Endothelial cell of umbilical vein (primary cell): ENCODE measurements at regions not wholly inside any gene's neighbourhood (a gene's known extent, or its start where the extent isn't known, plus 50 kb on each side); places are given as distances from the start of the nearest gene placed in this dataset.

Experiments
- BruUV-seq: library from RNA; stranded (reverse); fragments of 400-500 nt; replicated peaks from 2 replicates; lab custom pipeline; 2021; lab: Mats Ljungman, UMichigan
- CTCF ChIA-PET: fragments of 300-600, 350-600 bp; sonication (Branson Sonifier 250); formaldehyde crosslinking; loops from one replicate; lab custom pipeline; 2021; ENCODE audit warnings: antibody characterized with exemption, inconsistent platforms; lab: Charles Lee
- POLR2A ChIA-PET: fragments of 300-600, 350-600 bp; sonication (Branson Sonifier 250); formaldehyde crosslinking; loops from one replicate; lab custom pipeline; 2021; ENCODE audit warnings: antibody characterized with exemption, inconsistent platforms; lab: Charles Lee
- DNase-seq: peaks from one replicate; pipeline ENCODE4 v3.0.0-alpha.2; 2011; ENCODE audit warnings: low read depth, low spot score
- FAIRE-seq: peaks from 2 replicates; lab custom pipeline; 2011; peaks lifted over from hg19 to GRCh38; lab: Jason Lieb, UNC
- H2AFZ ChIP-seq: 2 replicates; pipeline ENCODE4 v1.6.0; 2012; ENCODE audit warnings: low read depth, low read length, control low read depth, inconsistent platforms
- H3K27ac ChIP-seq: 2 replicates; pipeline ENCODE4 v1.5.1; 2011; ENCODE audit warnings: low read depth, mild to moderate bottlenecking, control low read depth, low read length, moderate library complexity; ENCODE audit not compliant: insufficient read depth
- H3K27me3 ChIP-seq, 2 experiments: 2 replicates each; pipeline versions ENCODE4 v1.6.0 to v1.6.1; 2011; ENCODE audit warnings: low read length in 2 of 2, mixed read lengths in 1 of 2; ENCODE audit not compliant: control insufficient read depth in 2 of 2, insufficient read depth in 2 of 2
- H3K36me3 ChIP-seq, 2 experiments: 2 replicates in 1 of 2; 3 replicates in 1 of 2; pipeline ENCODE4 v1.5.1; 2011; ENCODE audit warnings: low read length in 2 of 2, mild to moderate bottlenecking in 1 of 2, moderate library complexity in 1 of 2; ENCODE audit not compliant: control insufficient read depth in 2 of 2, insufficient read depth in 2 of 2; ENCODE audit errors: extremely low read depth in 1 of 2
- H3K4me1 ChIP-seq: 3 replicates; pipeline ENCODE4 v1.5.1; 2011; ENCODE audit warnings: mild to moderate bottlenecking, low read length; ENCODE audit not compliant: control insufficient read depth, insufficient read depth; ENCODE audit errors: extremely low read depth
- H3K4me2 ChIP-seq: 2 replicates; pipeline ENCODE4 v1.6.1; 2011; ENCODE audit warnings: low read length, control low read depth, mixed read lengths; ENCODE audit not compliant: insufficient read depth
- H3K4me3 ChIP-seq, 3 experiments: fragments of 200-600 bp in 1 of 3; sonication (generic), shearing (Covaris generic) in 1 of 3; replicated peaks in 1 of 3; 2 replicates each; pipeline ENCODE4 v1.5.1; 2011 to 2016; ENCODE audit warnings: control low read depth in 3 of 3, low read length in 3 of 3, mild to moderate bottlenecking in 2 of 3, inconsistent platforms in 1 of 3, low read depth in 1 of 3, moderate library complexity in 1 of 3; ENCODE audit not compliant: insufficient read depth in 1 of 3
- H3K79me2 ChIP-seq: 2 replicates; pipeline ENCODE4 v1.6.0; 2012; ENCODE audit warnings: low read length, inconsistent platforms; ENCODE audit not compliant: control insufficient read depth, insufficient read depth
- H3K9ac ChIP-seq: replicated peaks from 2 replicates; pipeline ENCODE3; 2011; ENCODE audit warnings: low read length, control low read depth; ENCODE audit not compliant: insufficient read depth; ENCODE audit errors: extremely low read depth
- H3K9me1 ChIP-seq: replicated peaks from 3 replicates; pipeline ENCODE4 v1.6.0; 2011; ENCODE audit warnings: mild to moderate bottlenecking, low read length; ENCODE audit not compliant: control insufficient read depth, insufficient read depth; ENCODE audit errors: extremely low read depth
- H3K9me3 ChIP-seq: replicated peaks from 2 replicates; pipeline ENCODE4 v1.5.1; 2012; ENCODE audit warnings: low read length, inconsistent platforms; ENCODE audit not compliant: control insufficient read depth, insufficient read depth
- H4K20me1 ChIP-seq: replicated peaks from 2 replicates; pipeline ENCODE3; 2011; ENCODE audit warnings: mild to moderate bottlenecking, low read length; ENCODE audit not compliant: control insufficient read depth, insufficient read depth; ENCODE audit errors: extremely low read depth
- CTCF ChIP-seq, 2 donors: IDR thresholded peaks; 1 replicate in 1 of 2; 2 replicates in 1 of 2; pipeline ENCODE4 v1.5.1; 2011; ENCODE audit warnings: low read length in 2 of 2, mild to moderate bottlenecking in 2 of 2, moderate library complexity in 2 of 2, control low read depth in 1 of 2, inconsistent platforms in 1 of 2, low read depth in 1 of 2; ENCODE audit not compliant: insufficient read depth in 1 of 2; ENCODE audit errors: extremely low read depth in 1 of 2
- EZH2 ChIP-seq: IDR thresholded peaks from 2 replicates; pipeline ENCODE4 v1.6.1; 2012; ENCODE audit warnings: borderline replicate concordance, low read depth, mild to moderate bottlenecking, moderate library complexity, low read length, inconsistent platforms; ENCODE audit not compliant: severe bottlenecking
- FOS ChIP-seq: IDR thresholded peaks from 2 replicates; pipeline ENCODE4 v1.6.1; 2011; ENCODE audit warnings: mild to moderate bottlenecking, low read length, moderate library complexity, borderline replicate concordance; ENCODE audit not compliant: insufficient read depth
- JUN ChIP-seq: IDR thresholded peaks from 2 replicates; pipeline ENCODE4 v1.6.1; 2011; ENCODE audit warnings: borderline replicate concordance, low read depth; ENCODE audit not compliant: insufficient read length, insufficient read depth
- MAX ChIP-seq: IDR thresholded peaks from 2 replicates; pipeline ENCODE4 v1.6.1; 2011; ENCODE audit not compliant: insufficient read depth, insufficient read length
- MYC ChIP-seq: IDR thresholded peaks from one replicate; pipeline ENCODE4 v1.6.1; 2011; ENCODE audit warnings: mild to moderate bottlenecking, low read depth, low read length
- POLR2AphosphoS5 ChIP-seq: IDR thresholded peaks from 2 replicates; pipeline ENCODE4 v1.6.1; 2012; ENCODE audit warnings: low read depth, mild to moderate bottlenecking, control low read depth, low read length, moderate library complexity; ENCODE audit not compliant: insufficient read depth
- dilution Hi-C: fragments of 300-500 bp; cut with MboI; formaldehyde crosslinking; loops from one replicate; pipeline ENCODE4 v1.15.0; 2019; ENCODE audit warnings: low sequenced_read_pairs; ENCODE audit not compliant: extremely low pct_ligation_motif_present
- intact Hi-C: fragments of 100-400 bp; cut with micrococcal nuclease; formaldehyde crosslinking; loops from one replicate; pipeline ENCODE4 v1.10.0; 2022

GRCh38 chr15:93231994-93232393, 143.0 kb upstream of the RGMA start:
- H3K4me3 ChIP-seq: no peak overlapping the region
- H3K27ac ChIP-seq: no peak overlapping the region
- H4K20me1 ChIP-seq: no peaks in the 10 kb centered on the region
- no peaks in the 10 kb centered on the region for H3K79me2 ChIP-seq
- no peak overlapping the region for H3K9ac ChIP-seq
- no peak for TF ChIP-seq JUN
- TF ChIP-seq FOS: no peak
- TF ChIP-seq CTCF (IDR thresholded peaks at IDR 0.05; ENCODE audit: extremely low read depth in 1 of 2, insufficient read depth in 1 of 2, low read depth in 1 of 2, low read length in 2 of 2): no peak
- H3K27me3 ChIP-seq: no peaks in the 10 kb centered on the region
- no TSS peak for BruUV-seq
- no peak overlapping the region for H3K4me2 ChIP-seq
- DNase-seq: no peak
- no peaks in the 10 kb centered on the region for H3K4me1 ChIP-seq
- no peak for FAIRE-seq
- ChIA-PET POLR2A (no interaction called here), CTCF (no interaction called here)
- no peak overlapping the region for H2AFZ ChIP-seq
- intact Hi-C loops (no loop called here), dilution Hi-C loops (no loop called here)
- H3K9me3 ChIP-seq: peaks cover 2% of the 10 kb centered on the region
- H3K36me3 ChIP-seq: no peaks in the 10 kb centered on the region
- H3K9me1 ChIP-seq: no peaks in the 10 kb centered on the region

- no peaks in the 10 kb centered on the region for H4K20me1 ChIP-seq
- no peaks in the 10 kb centered on the region for H3K4me1 ChIP-seq
- no peak overlapping the region for H3K27ac ChIP-seq
- FAIRE-seq: no peak
- H3K4me3 ChIP-seq: no peak overlapping the region
- H3K9me1 ChIP-seq: no peaks in the 10 kb centered on the region
- H3K36me3 ChIP-seq: no peaks in the 10 kb centered on the region
- peaks cover 2% of the 10 kb centered on the region for H3K9me3 ChIP-seq
- no peak overlapping the region for H2AFZ ChIP-seq
- no peaks in the 10 kb centered on the region for H3K79me2 ChIP-seq
- no TSS peak for BruUV-seq
- POLR2A ChIA-PET: no interaction called here
- CTCF ChIA-PET: no interaction called here
- no peak overlapping the region for H3K4me2 ChIP-seq
- intact Hi-C loops: no loop called here
- no peak for DNase-seq
- dilution Hi-C loops: no loop called here
- no peaks in the 10 kb centered on the region for H3K27me3 ChIP-seq
- TF ChIP-seq EZH2: no peak
- TF ChIP-seq POLR2AphosphoS5: no peak
- TF ChIP-seq MYC: no peak
- no peak for TF ChIP-seq MAX
- no peak for TF ChIP-seq CTCF (IDR thresholded peaks at IDR 0.05; ENCODE audit: extremely low read depth in 1 of 2, insufficient read depth in 1 of 2, low read depth in 1 of 2, low read length in 2 of 2)
- no peak overlapping the region for H3K9ac ChIP-seq
Observed at GRCh38 chr15:93231261-93231925, 142.4 kb upstream of the RGMA start.
